Calu3 (cell line): ENCODE measurements at regions not wholly inside any gene's neighbourhood (a gene's known extent, or its start where the extent isn't known, plus 50 kb on each side); places are given as distances from the start of the nearest gene placed in this dataset.

Experiments used
- BruUV-seq: library from RNA; stranded (reverse); fragments of 400-500 nt; replicated peaks from 2 replicates; lab custom pipeline; 2021; lab: Mats Ljungman, UMichigan
- CTCF ChIA-PET: fragments of 300-600 bp; sonication (Branson Sonifier 250); formaldehyde crosslinking; loops from one replicate; lab custom pipeline; 2022; ENCODE audit warnings: antibody characterized with exemption; lab: Charles Lee
- DNase-seq: peaks from one replicate; pipeline ENCODE4 v3.0.0; 2022
- H3K27ac Mint-ChIP-seq: one replicate; pipeline ENCODE4 v1.8.0; 2022; ENCODE audit warnings: mixed read lengths; ENCODE audit not compliant: unreplicated experiment
- H3K27me3 Mint-ChIP-seq: one replicate; pipeline ENCODE4 v1.8.0; 2022; ENCODE audit warnings: mixed read lengths; ENCODE audit not compliant: unreplicated experiment
- H3K36me3 Mint-ChIP-seq: one replicate; pipeline ENCODE4 v1.8.0; 2022; ENCODE audit warnings: mild to moderate bottlenecking, moderate library complexity, mixed read lengths; ENCODE audit not compliant: insufficient read depth, unreplicated experiment
- H3K4me1 Mint-ChIP-seq: one replicate; pipeline ENCODE4 v1.8.0; 2022; ENCODE audit warnings: mild to moderate bottlenecking, low read depth, mixed read lengths; ENCODE audit not compliant: unreplicated experiment
- H3K4me3 Mint-ChIP-seq: one replicate; pipeline ENCODE4 v1.8.0; 2022; ENCODE audit warnings: mild to moderate bottlenecking, low read depth, moderate library complexity, mixed read lengths; ENCODE audit not compliant: unreplicated experiment
- H3K9me3 Mint-ChIP-seq: one replicate; pipeline ENCODE4 v1.8.0; 2022; ENCODE audit warnings: low read depth, mixed read lengths; ENCODE audit not compliant: unreplicated experiment
- intact Hi-C: fragments of 100-400 bp; cut with micrococcal nuclease; formaldehyde crosslinking; loops from one replicate; pipeline ENCODE4 v1.10.0; 2022; ENCODE audit not compliant: unreplicated experiment
- TF ChIP-seq, protein P1 (sequence below): fragments of 200-600 bp; IDR thresholded peaks from one replicate; pipeline ENCODE4 v1.8.0; 2022; ENCODE audit warnings: antibody characterized with exemption; ENCODE audit not compliant: unreplicated experiment

DNA sequence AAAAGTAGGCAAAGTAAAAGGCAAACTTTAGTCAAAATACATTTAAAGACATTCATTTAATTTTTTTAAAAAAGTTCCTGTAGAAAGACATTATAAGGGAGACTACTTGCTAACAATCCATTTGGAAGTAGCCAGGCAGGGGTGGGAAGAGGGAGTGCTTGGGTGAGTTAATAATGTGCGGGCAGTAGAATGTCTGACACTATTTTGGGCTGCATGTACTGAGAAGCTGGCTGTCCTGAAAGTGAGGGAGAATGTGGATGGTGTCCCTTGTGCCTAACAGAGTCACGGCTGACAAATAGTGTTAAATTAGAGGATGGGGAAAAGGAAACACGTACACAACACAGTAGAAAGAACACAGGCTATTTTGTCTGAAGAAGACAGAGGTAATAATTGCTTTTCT is 142.5 kb downstream of the LCA5 start:
- H3K27me3 Mint-ChIP-seq, result no peaks in the 10 kb centered on the region
- H3K27ac Mint-ChIP-seq, result no peak overlapping the region
- TF ChIP-seq, protein P1, sequence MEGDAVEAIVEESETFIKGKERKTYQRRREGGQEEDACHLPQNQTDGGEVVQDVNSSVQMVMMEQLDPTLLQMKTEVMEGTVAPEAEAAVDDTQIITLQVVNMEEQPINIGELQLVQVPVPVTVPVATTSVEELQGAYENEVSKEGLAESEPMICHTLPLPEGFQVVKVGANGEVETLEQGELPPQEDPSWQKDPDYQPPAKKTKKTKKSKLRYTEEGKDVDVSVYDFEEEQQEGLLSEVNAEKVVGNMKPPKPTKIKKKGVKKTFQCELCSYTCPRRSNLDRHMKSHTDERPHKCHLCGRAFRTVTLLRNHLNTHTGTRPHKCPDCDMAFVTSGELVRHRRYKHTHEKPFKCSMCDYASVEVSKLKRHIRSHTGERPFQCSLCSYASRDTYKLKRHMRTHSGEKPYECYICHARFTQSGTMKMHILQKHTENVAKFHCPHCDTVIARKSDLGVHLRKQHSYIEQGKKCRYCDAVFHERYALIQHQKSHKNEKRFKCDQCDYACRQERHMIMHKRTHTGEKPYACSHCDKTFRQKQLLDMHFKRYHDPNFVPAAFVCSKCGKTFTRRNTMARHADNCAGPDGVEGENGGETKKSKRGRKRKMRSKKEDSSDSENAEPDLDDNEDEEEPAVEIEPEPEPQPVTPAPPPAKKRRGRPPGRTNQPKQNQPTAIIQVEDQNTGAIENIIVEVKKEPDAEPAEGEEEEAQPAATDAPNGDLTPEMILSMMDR, result no peak
- no peaks in the 10 kb centered on the region for H3K4me1 Mint-ChIP-seq
- H3K4me3 Mint-ChIP-seq, result no peak overlapping the region
- H3K36me3 Mint-ChIP-seq, result no peaks in the 10 kb centered on the region
- intact Hi-C loops, result no loop called here
- CTCF ChIA-PET, result no interaction called here
- BruUV-seq, result no TSS peak
- no peak for DNase-seq
- peaks cover 5% of the 10 kb centered on the region for H3K9me3 Mint-ChIP-seq

GRCh38 chr6:79392094-79392493 is 145.1 kb downstream of the LCA5 start:
- Mint-ChIP-seq H3K36me3 (no peaks in the 10 kb centered on the region), H3K27me3 (no peaks in the 10 kb centered on the region), H3K4me3 (no peak overlapping the region), H3K4me1 (no peaks in the 10 kb centered on the region), H3K9me3 (peaks cover 4% of the 10 kb centered on the region), H3K27ac (no peak overlapping the region)
- TF ChIP-seq, protein P1, result no peak
- intact Hi-C loops, result no loop called here
- DNase-seq, result no peak
- no TSS peak for BruUV-seq
- CTCF ChIA-PET, result no interaction called here

GRCh38 chr6:79391480-79391879 is 145.8 kb downstream of the LCA5 start:
- H3K4me3 Mint-ChIP-seq, result no peak overlapping the region
- H3K4me1 Mint-ChIP-seq, result no peaks in the 10 kb centered on the region
- CTCF ChIA-PET, result no interaction called here
- no peaks in the 10 kb centered on the region for H3K27me3 Mint-ChIP-seq
- DNase-seq, result no peak
- BruUV-seq, result no TSS peak
- no peak overlapping the region for H3K27ac Mint-ChIP-seq
- peaks cover 4% of the 10 kb centered on the region for H3K9me3 Mint-ChIP-seq
- H3K36me3 Mint-ChIP-seq, result no peaks in the 10 kb centered on the region
- TF ChIP-seq, protein P1, result no peak
- intact Hi-C loops, result no loop called here

- H3K4me1 Mint-ChIP-seq, result peaks cover 15% of the 10 kb centered on the region
- no peak overlapping the region for H3K4me3 Mint-ChIP-seq
- no peak overlapping the region for H3K27ac Mint-ChIP-seq
- DNase-seq, result no peak
- TF ChIP-seq, protein P1, result no peak
- BruUV-seq, result no TSS peak
- CTCF ChIA-PET, result no interaction called here
- H3K9me3 Mint-ChIP-seq, result peaks cover 5% of the 10 kb centered on the region
- no peaks in the 10 kb centered on the region for H3K27me3 Mint-ChIP-seq
- intact Hi-C loops, result no loop called here
- H3K36me3 Mint-ChIP-seq, result no peaks in the 10 kb centered on the region
Observed at GRCh38 chr6:79385893-79386292, 151.3 kb downstream of the LCA5 start.
